Stimulated activated CD8-positive, alpha-beta memory T cell treated with anti-CD3 and anti-CD28 coated beads, Interleukin-15, amount 100 ng/mL, for 24 hours (primary cell): ENCODE measurements at regions not wholly inside any gene's neighbourhood (a gene's known extent, or its start where the extent isn't known, plus 50 kb on each side); places are given as distances from the start of the nearest gene placed in this dataset.

Source experiments
- DNase-seq: peaks from one replicate; pipeline ENCODE4 v3.0.0-alpha.2; 2020; ENCODE audit warnings: low read depth

GRCh38 chr13:72534951-72535640 is 192.3 kb downstream of the MZT1 start:
- no peak for DNase-seq

DNA sequence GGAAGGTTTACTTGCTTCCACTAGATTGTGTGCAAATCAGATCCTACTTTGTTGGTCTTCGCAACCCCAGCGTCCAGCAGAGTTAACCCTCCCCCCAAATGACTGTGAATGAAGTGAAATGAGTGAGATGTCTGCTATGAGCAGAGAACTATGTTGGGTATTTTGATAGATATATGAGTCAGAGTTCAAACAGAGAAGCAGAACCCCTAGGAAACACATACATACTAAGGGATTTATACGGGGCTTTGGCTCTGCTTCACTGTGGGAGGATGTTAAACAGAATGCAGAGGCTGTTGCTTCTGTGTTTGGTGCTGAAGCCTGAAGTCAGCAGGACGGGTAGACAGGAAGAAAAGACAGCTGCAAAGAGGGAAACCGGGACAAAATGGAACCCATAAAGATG is 197.0 kb downstream of the MZT1 start:
- no peak for DNase-seq

- no peak for DNase-seq
Measured at GRCh38 chr13:72527333-72527732, 200.1 kb downstream of the MZT1 start.

GRCh38 chr13:72523593-72523992 is 203.8 kb downstream of the MZT1 start:
- DNase-seq: no peak

DNA sequence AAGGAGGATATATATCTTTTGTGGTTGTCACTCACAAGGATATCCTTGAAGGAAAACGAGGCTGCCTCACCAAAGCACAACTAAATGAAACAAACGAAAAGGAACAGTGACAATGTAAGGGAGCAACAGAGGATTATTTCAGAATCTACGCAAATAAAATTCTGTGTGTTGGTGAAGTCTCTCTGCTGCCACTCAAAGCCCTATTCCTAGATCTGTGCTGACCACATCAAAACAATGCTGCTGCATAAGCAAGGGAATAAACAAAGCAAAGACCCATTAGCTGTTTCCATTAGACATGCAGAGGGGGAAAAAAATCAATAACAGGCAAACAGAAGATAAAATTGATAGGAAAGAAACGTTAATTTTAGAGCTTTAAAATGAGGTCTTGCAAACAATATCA is 204.4 kb downstream of the MZT1 start:
- DNase-seq: no peak

GRCh38 chr13:72521940-72522661 is 205.3 kb downstream of the MZT1 start:
- no peak for DNase-seq

DNA sequence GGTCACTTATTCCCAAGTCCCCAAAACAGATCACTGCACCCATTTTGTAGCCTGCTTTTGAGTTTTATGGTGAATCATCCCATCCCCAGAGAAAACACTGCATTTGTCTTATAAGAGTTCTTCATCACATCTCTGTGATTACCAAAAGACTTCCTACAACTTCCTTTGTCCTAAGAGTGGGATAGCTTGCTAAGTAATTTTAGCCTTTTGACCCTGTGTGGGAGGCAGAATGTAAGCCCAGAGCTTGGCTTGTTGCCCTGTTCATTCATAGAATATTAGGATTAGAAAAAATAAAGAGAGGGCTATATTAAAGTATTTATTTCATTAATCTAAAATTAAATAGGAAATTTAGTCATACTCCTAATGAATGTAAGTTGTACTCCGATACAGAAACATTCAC is 213.3 kb downstream of the MZT1 start:
- no peak for DNase-seq

DNA sequence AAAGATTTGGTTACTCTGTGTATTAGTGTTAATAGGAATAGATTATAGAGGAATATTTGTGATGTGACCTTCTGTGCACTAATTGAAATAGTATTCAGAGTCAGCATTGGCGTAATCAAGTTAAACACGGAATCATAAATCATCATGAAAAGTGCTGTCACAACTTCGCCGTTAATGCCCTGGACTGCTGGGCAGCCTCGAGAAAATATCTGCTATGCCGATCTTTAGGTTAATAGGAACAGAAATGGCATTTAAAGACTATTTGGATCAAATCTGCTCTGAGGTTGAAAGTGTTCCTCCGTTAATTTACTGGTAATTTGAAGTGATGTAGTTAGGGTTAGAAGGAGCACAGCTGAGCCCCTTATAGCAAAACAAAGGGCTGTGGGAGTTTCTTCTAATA is 219.0 kb downstream of the MZT1 start:
- DNase-seq: no peak

GRCh38 chr13:72507416-72508199 is 219.8 kb downstream of the MZT1 start:
- DNase-seq: no peak

- no peak for DNase-seq
Measured at GRCh38 chr13:72506706-72507105, 220.7 kb downstream of the MZT1 start.

DNA sequence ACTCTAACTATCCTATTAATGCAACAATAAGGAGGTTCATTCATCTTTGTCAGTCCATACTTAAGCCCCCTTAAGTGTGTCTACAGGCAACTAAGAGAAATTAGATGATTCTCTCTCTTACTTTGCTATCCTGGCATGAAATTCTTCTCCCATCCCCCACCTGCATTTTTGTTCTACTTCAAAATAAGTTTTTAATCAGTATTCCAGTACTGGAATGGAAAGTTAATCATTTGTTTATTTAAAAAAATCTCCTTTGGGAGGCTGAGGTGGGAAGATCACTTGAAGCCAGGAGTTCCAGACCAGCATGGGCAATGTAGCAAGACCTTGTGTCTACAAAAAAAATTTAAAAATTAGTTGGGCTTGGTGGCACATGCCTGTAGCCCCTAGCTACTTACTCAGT is 222.1 kb downstream of the MZT1 start:
- DNase-seq: no peak

DNA sequence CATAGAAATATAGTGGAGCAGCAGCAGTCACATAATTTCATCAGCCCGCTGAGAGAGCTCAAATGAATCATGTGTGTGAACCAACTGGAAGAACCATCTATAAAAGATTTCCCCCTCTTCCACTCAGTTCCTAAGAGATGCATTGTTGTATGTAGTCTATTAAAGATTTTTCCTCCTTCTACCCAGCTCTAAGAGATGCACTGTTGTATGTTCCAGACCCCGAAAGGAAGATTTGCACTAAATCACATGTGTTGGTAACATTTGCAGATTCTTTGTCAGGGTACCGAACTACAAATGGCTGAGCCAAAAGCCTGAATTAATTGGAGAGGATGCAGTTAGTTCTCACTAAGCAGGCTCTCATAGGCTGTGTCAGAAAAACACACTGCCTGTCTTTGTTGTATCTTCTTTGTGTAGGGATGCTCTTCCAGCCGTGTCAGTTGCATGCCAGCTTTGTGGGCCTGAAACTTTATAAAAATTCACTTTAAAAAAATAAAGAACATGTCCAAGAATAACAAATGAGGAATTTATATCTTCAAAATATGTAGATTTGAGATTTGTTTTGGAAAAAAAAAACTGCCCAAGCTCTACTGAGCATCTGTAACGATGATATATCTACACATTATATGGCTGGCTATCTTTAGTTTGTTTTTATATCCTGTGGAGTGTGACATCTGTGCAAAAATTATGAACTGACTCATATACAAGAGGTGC is 223.1 kb downstream of the MZT1 start:
- DNase-seq: no peak

DNA sequence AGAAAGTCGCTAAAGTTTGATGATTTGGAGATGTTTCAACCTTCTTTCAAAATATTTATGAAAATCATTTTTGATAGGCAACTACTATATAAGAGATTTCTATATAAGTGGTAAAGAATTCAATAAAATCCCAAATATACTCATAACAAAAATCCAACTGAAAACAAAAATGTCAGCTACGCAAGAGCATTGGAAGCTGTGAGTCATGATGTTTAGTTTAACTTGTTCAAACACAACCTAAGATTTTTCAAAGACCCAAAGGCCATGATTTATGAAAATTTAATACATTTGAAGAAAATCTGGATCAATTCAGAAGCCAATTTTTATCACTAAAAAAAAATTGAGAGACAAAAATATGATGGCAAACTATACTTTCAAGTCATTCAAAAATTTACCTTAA is 226.6 kb downstream of the MZT1 start:
- no peak for DNase-seq

GRCh38 chr13:72495681-72496080 is 231.7 kb downstream of the MZT1 start:
- DNase-seq: no peak

- DNase-seq: no peak
Measured at GRCh38 chr13:72489751-72490150, 237.7 kb downstream of the MZT1 start.

- DNase-seq: no peak
Measured at GRCh38 chr13:72473321-72473720, 254.1 kb downstream of the MZT1 start.

DNA sequence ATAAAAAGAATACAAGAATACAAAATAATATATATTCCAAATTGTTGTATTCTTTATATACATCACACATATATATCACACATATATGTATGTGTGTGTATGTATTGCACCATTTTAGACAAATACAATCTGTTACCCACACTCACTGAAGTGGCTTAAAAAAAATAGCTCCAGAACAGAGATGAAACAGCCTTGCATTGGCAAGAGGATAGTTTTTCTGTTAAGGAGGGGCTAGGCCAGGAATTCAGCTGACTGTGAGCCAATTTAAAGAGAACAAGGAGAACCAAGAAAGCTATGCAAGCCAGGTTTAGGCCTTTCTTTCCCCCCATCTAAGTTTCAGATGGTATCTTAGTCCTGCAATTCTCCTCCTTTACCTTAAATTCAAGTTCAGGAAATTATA is 257.5 kb downstream of the MZT1 start:
- DNase-seq: no peak

DNA sequence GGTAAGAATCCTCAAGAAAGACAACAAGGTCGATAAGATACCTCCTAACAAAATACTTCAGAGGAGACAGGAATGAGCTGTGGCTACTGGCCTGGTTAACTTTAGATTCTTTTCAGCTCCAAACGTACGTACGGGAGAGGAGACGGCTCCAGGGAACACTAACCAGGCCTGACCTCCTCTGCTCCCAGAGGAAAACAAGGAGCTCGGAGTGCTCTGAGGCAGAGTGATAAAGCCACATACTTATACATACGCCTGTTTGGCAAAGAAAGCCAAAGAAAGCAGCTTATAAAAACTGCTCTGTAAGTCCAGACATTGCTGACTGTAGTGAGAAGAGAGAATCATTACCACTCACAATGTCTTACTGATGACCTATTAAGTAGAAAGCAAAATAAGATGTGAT is 263.9 kb downstream of the MZT1 start:
- DNase-seq: no peak

GRCh38 chr13:72462726-72463125 is 264.7 kb downstream of the MZT1 start:
- DNase-seq: no peak

DNA sequence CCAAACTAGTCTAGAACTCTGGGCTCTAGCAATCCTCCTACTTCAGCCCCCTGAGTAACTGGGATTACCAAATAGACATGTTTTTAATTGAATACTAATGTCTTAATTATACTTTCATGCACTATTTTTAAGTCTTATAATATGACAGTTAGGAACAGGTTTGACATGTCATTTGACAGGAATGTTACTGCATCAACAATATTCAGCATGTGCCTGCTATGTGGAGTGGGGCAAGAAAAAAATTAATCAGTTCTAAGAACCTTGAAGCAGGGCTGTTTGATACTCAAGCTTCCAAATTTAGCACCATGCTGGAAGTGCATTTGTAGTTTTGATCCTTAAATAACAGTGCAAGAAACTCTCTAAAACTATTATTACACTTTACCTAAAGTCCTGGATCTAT is 265.3 kb downstream of the MZT1 start:
- DNase-seq: no peak

DNA sequence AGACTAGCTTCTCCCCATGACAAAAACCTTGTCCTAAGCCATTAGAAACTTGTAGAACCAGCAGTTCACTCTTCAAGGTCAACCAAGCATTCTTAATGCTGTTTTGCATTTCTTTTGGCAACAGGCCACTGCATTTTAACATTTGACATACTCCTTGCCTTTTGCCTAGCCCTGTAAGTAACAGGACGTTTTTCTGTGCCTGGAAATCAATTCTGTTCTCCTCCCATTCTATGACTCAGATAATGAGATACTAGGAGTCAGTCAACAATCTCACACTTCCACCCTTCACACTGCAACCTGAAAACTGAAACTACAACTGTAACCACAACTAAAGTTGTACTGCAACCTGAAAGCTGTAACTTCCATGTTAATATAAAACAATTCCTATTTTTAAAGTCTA is 268.7 kb downstream of the MZT1 start:
- no peak for DNase-seq

- DNase-seq: no peak
Measured at GRCh38 chr13:72457151-72457550, 270.3 kb downstream of the MZT1 start.

DNA sequence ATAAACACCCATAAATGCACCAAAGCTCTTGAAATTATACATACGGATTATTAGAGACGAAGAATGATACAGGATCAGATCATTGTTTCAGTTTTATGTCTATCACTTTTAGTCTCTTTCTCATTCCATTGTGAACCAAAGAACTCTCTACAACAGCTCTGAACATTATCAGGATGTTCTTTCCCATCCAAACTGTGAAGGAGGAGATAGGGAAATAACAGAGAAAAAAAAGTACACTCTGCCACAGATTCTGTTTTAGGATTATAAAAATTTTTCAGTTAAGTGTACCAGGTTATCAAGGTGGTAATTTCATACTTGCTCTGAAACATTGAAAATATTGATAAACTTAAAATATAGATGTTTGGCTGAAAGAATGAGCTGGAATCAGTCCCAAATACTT is 270.9 kb downstream of the MZT1 start:
- no peak for DNase-seq
